ENCODE measurements at regions not wholly inside any gene's neighbourhood (a gene's known extent, or its start where the extent isn't known, plus 50 kb on each side); places are given as distances from the start of the nearest gene placed in this dataset.

GRCh38 chr2:129165006-129165405, 814.5 kb upstream of the RAB6C start:
- Histone ChIP-seq H3K4me1 (peaks cover 4% of the 10 kb centered on the region), H3K27ac (no peak overlapping the region), H3K27me3 (ENCODE audit: control insufficient read depth, insufficient read depth, low read length) (no peaks in the 10 kb centered on the region), H3K9me3 (ENCODE audit: control insufficient read depth, low read length) (no peaks in the 10 kb centered on the region), H3K9ac (no peak overlapping the region), H3K36me3 (ENCODE audit: control insufficient read depth, insufficient read depth, low read length) (no peaks in the 10 kb centered on the region), H3K79me2 (no peaks in the 10 kb centered on the region), H3K4me3 (ENCODE audit: low read depth, low read length) (no peak overlapping the region), H3K4me2 (ENCODE audit: low read length) (no peak overlapping the region), H2AFZ (no peak overlapping the region)
- no peak for TF ChIP-seq CTCF (IDR thresholded peaks at IDR 0.05)

GRCh38 chr2:129167456-129167855, 812.0 kb upstream of the RAB6C start:
- Histone ChIP-seq H3K4me3 (ENCODE audit: low read depth, low read length) (no peak overlapping the region), H3K36me3 (ENCODE audit: control insufficient read depth, insufficient read depth, low read length) (no peaks in the 10 kb centered on the region), H3K4me1 (peaks cover 16% of the 10 kb centered on the region), H3K4me2 (ENCODE audit: low read length) (no peak overlapping the region), H2AFZ (no peak overlapping the region), H3K79me2 (no peaks in the 10 kb centered on the region), H3K9ac (no peak overlapping the region), H3K9me3 (ENCODE audit: control insufficient read depth, low read length) (no peaks in the 10 kb centered on the region), H3K27me3 (ENCODE audit: control insufficient read depth, insufficient read depth, low read length) (no peaks in the 10 kb centered on the region), H3K27ac (no peak overlapping the region)
- TF ChIP-seq CTCF (IDR thresholded peaks at IDR 0.05) = no peak

GRCh38 chr2:129170570-129170969, 808.9 kb upstream of the RAB6C start:
- H3K4me3 ChIP-seq (ENCODE audit: low read depth, low read length) = no peak overlapping the region
- peak overlapping the region; percentile 14 for H2AFZ ChIP-seq
- H3K27me3 ChIP-seq (ENCODE audit: control insufficient read depth, insufficient read depth, low read length) = no peaks in the 10 kb centered on the region
- no peaks in the 10 kb centered on the region for H3K79me2 ChIP-seq
- TF ChIP-seq CTCF (IDR thresholded peaks at IDR 0.05) = no peak
- H3K36me3 ChIP-seq (ENCODE audit: control insufficient read depth, insufficient read depth, low read length) = no peaks in the 10 kb centered on the region
- H3K4me1 ChIP-seq = peaks cover 16% of the 10 kb centered on the region
- H3K9me3 ChIP-seq (ENCODE audit: control insufficient read depth, low read length) = no peaks in the 10 kb centered on the region
- H3K9ac ChIP-seq = no peak overlapping the region
- no peak overlapping the region for H3K27ac ChIP-seq
- H3K4me2 ChIP-seq (ENCODE audit: low read length) = no peak overlapping the region

DNA sequence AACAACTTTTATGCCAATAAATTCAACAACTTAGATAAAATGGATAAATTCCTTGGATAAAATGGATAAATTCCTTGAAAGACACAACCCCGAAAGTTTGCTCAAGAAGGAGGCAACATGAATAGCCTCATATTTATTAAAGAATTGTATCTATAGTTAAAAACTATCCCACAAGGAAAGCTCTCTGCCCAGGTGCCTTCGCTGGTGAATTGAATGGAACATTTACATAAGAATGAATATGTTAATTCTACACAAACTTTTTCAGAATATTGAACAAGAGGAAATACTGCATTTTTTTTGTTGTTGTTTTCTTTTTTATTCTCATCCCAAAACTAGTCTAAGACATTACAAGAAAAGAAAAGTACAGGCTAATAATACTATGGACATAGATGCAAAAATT, 805.3 kb upstream of the RAB6C start:
- H2AFZ ChIP-seq = no peak overlapping the region
- no peaks in the 10 kb centered on the region for H3K79me2 ChIP-seq
- H3K9ac ChIP-seq = no peak overlapping the region
- H3K4me1 ChIP-seq = peaks cover 16% of the 10 kb centered on the region
- no peak for TF ChIP-seq CTCF (IDR thresholded peaks at IDR 0.05)
- no peaks in the 10 kb centered on the region for H3K27me3 ChIP-seq (ENCODE audit: control insufficient read depth, insufficient read depth, low read length)
- no peak overlapping the region for H3K4me2 ChIP-seq (ENCODE audit: low read length)
- no peaks in the 10 kb centered on the region for H3K36me3 ChIP-seq (ENCODE audit: control insufficient read depth, insufficient read depth, low read length)
- H3K4me3 ChIP-seq (ENCODE audit: low read depth, low read length) = no peak overlapping the region
- H3K27ac ChIP-seq = no peak overlapping the region
- H3K9me3 ChIP-seq (ENCODE audit: control insufficient read depth, low read length) = no peaks in the 10 kb centered on the region

DNA sequence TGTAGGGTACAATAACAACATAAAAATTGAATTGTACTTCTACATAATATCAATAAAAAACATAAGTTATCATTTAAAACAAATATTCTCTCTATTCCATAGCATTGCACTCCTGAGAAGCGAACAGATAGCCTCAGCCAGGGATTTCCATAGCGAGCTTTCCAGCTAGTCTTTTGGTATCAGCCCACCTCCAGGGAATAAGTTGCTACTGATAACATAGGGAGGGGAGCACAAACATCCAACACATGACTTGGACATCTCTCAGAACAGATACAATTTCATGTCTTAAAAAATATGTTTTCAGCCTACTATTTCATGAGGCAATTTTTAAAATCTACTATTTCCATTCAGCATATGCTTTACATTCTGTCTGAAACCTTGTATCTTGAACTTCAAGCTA, 804.4 kb upstream of the RAB6C start:
- H3K4me1 ChIP-seq = peaks cover 11% of the 10 kb centered on the region
- no peak overlapping the region for H3K4me3 ChIP-seq (ENCODE audit: low read depth, low read length)
- H3K79me2 ChIP-seq = no peaks in the 10 kb centered on the region
- H3K9me3 ChIP-seq (ENCODE audit: control insufficient read depth, low read length) = no peaks in the 10 kb centered on the region
- H3K36me3 ChIP-seq (ENCODE audit: control insufficient read depth, insufficient read depth, low read length) = no peaks in the 10 kb centered on the region
- H3K27ac ChIP-seq = no peak overlapping the region
- H3K27me3 ChIP-seq (ENCODE audit: control insufficient read depth, insufficient read depth, low read length) = no peaks in the 10 kb centered on the region
- H3K4me2 ChIP-seq (ENCODE audit: low read length) = no peak overlapping the region
- H2AFZ ChIP-seq = no peak overlapping the region
- H3K9ac ChIP-seq = no peak overlapping the region
- TF ChIP-seq CTCF (IDR thresholded peaks at IDR 0.05) = no peak

Data from parathyroid adenoma (tissue), 2 donors.